ENCODE measurements at regions not wholly inside any gene's neighbourhood (a gene's known extent, or its start where the extent isn't known, plus 50 kb on each side); places are given as distances from the start of the nearest gene placed in this dataset.

DNA sequence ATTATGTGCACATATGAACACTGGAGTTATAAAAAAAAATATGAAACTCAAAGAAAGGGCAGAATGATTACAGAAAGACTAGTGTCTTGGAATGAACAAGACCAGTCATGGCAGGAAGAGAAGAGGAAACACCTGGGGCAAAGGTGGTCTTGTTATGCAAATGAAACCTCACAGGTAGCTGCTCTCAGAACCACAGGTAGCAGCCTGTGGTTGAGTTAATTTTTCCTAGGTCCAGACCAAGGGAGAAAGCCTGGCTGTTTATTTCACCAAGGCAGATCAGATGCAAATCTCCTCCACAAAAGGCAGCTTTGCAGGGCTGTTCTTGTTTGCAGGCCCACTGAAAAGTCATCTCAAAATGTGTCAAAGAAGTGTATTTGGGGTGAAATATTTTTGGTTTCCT lies 785.8 kb downstream of the RNF144A start:
- no peaks in the 10 kb centered on the region for H3K27me3 ChIP-seq (replicated peaks; ENCODE audit: insufficient read depth)
- DNase-seq (ENCODE audit: low spot score): no peak
- TF ChIP-seq, protein P1, sequence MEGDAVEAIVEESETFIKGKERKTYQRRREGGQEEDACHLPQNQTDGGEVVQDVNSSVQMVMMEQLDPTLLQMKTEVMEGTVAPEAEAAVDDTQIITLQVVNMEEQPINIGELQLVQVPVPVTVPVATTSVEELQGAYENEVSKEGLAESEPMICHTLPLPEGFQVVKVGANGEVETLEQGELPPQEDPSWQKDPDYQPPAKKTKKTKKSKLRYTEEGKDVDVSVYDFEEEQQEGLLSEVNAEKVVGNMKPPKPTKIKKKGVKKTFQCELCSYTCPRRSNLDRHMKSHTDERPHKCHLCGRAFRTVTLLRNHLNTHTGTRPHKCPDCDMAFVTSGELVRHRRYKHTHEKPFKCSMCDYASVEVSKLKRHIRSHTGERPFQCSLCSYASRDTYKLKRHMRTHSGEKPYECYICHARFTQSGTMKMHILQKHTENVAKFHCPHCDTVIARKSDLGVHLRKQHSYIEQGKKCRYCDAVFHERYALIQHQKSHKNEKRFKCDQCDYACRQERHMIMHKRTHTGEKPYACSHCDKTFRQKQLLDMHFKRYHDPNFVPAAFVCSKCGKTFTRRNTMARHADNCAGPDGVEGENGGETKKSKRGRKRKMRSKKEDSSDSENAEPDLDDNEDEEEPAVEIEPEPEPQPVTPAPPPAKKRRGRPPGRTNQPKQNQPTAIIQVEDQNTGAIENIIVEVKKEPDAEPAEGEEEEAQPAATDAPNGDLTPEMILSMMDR (IDR thresholded peaks at IDR 0.05): no peak
- H3K27ac ChIP-seq: no peak overlapping the region
- ATAC-seq (ENCODE audit: insufficient number of reproducible peaks, low FRiP score, low read depth): no peak
- no peak overlapping the region for H3K4me3 ChIP-seq
- no peaks in the 10 kb centered on the region for H3K9me3 ChIP-seq
- no peaks in the 10 kb centered on the region for H3K4me1 ChIP-seq (ENCODE audit: control insufficient read depth in 1 of 2, low read depth in 2 of 2)
- no peaks in the 10 kb centered on the region for H3K36me3 ChIP-seq

DNA sequence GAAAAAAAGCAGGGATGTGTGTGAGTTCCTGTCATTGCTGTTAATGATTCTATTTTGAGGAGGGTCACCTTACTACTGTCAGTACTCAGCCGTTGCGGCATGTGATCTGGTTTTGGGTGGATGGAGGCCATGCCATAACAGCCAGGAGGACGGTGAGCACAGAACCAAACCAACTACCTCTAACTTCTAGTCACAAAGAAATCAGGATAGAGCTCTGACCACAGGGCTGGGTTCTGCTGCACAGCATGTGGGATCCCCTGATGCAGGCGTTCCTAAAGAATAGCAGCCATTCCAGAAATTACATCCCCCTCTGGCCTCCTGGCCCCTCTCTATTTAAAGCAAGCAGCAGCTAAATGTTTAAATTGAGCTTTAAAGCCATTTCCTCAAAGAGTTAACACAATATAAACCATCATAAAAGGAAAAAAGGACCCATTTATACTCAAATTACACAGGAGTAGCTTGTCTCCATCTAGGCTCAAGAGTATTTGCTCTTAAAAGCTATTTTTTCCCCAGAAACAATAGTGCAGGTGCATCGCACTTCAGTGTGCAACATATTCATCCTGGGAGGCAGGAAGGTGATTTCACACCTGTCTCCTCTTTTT lies 786.4 kb downstream of the RNF144A start:
- TF ChIP-seq, protein P1 (IDR thresholded peaks at IDR 0.05): no peak
- DNase-seq (ENCODE audit: low spot score) (no peak), ATAC-seq (ENCODE audit: insufficient number of reproducible peaks, low FRiP score, low read depth) (no peak)
- H3K4me1 ChIP-seq (ENCODE audit: control insufficient read depth in 1 of 2, low read depth in 2 of 2): no peaks in the 10 kb centered on the region
- H3K4me3 ChIP-seq: no peak overlapping the region
- H3K36me3 ChIP-seq: no peaks in the 10 kb centered on the region
- H3K27me3 ChIP-seq (replicated peaks; ENCODE audit: insufficient read depth): no peaks in the 10 kb centered on the region
- H3K9me3 ChIP-seq: no peaks in the 10 kb centered on the region
- H3K27ac ChIP-seq: no peak overlapping the region

GRCh38 chr2:7704296-7704865 lies 787.2 kb downstream of the RNF144A start:
- no peaks in the 10 kb centered on the region for H3K36me3 ChIP-seq
- no peaks in the 10 kb centered on the region for H3K27me3 ChIP-seq (replicated peaks; ENCODE audit: insufficient read depth)
- no peak for ATAC-seq (ENCODE audit: insufficient number of reproducible peaks, low FRiP score, low read depth)
- TF ChIP-seq, protein P1 (IDR thresholded peaks at IDR 0.05): no peak
- no peaks in the 10 kb centered on the region for H3K9me3 ChIP-seq
- no peak overlapping the region for H3K4me3 ChIP-seq
- H3K27ac ChIP-seq: no peak overlapping the region
- no peaks in the 10 kb centered on the region for H3K4me1 ChIP-seq (ENCODE audit: control insufficient read depth in 1 of 2, low read depth in 2 of 2)
- DNase-seq (ENCODE audit: low spot score): no peak

- DNase-seq (ENCODE audit: low spot score) (no peak), ATAC-seq (ENCODE audit: insufficient number of reproducible peaks, low FRiP score, low read depth) (no peak)
- Histone ChIP-seq H3K27ac (no peak overlapping the region), H3K27me3 (replicated peaks; ENCODE audit: insufficient read depth) (no peaks in the 10 kb centered on the region), H3K36me3 (no peaks in the 10 kb centered on the region), H3K4me1 (ENCODE audit: control insufficient read depth in 1 of 2, low read depth in 2 of 2) (no peaks in the 10 kb centered on the region), H3K4me3 (no peak overlapping the region), H3K9me3 (no peaks in the 10 kb centered on the region)
- TF ChIP-seq, protein P1 (IDR thresholded peaks at IDR 0.05): no peak
These were observed 789.6 kb downstream of the RNF144A start for GRCh38 chr2:7706791-7707190.

DNA sequence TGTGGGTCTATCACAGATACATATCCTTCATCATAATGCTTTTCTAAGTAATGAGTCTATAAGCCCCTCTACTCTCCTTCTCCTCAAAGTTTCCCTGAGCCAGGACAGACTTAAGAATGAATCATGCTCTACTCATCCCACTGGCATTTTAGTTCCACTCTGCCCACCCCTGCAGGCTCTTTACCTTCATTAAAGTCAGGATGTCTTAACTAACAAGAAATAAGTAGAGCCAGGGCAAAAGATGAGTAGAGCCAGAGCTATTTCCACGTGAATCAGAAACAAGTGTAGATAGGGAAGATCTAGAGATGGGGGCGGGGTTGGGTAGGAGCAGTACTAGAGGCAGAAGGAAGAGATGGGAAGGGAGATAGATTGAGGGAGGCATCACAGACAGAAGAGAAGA lies 790.5 kb downstream of the RNF144A start:
- Histone ChIP-seq H3K9me3 (no peaks in the 10 kb centered on the region), H3K27ac (no peak overlapping the region), H3K4me3 (no peak overlapping the region), H3K4me1 (ENCODE audit: control insufficient read depth in 1 of 2, low read depth in 2 of 2) (no peaks in the 10 kb centered on the region), H3K27me3 (replicated peaks; ENCODE audit: insufficient read depth) (no peaks in the 10 kb centered on the region), H3K36me3 (no peaks in the 10 kb centered on the region)
- ATAC-seq (ENCODE audit: insufficient number of reproducible peaks, low FRiP score, low read depth) (no peak), DNase-seq (ENCODE audit: low spot score) (no peak)
- TF ChIP-seq, protein P1 (IDR thresholded peaks at IDR 0.05): no peak

All from thoracic aorta (tissue), 2 donors.